H9 (cell line): ENCODE measurements at regions not wholly inside any gene's neighbourhood (a gene's known extent, or its start where the extent isn't known, plus 50 kb on each side); places are given as distances from the start of the nearest gene placed in this dataset.

Experiments used
- DNase-seq: peaks from one replicate; pipeline ENCODE4 v3.0.0-alpha.2; 2017
- H2AFZ ChIP-seq: one replicate; pipeline ENCODE4 v1.6.1; 2013; ENCODE audit warnings: mild to moderate bottlenecking, low read length, control low read depth, moderate library complexity
- H2AK5ac ChIP-seq: 2 replicates; pipeline ENCODE4 v1.6.1; 2013; ENCODE audit warnings: low read length, control low read depth, mixed read lengths; ENCODE audit not compliant: insufficient read length
- H2BK120ac ChIP-seq: one replicate; pipeline ENCODE4 v1.6.1; 2013; ENCODE audit warnings: low read depth, mild to moderate bottlenecking, low read length, control low read depth, inconsistent platforms; ENCODE audit not compliant: poor library complexity, severe bottlenecking
- H2BK12ac ChIP-seq: 2 replicates; pipeline ENCODE4 v1.6.1; 2013; ENCODE audit warnings: low read length, control low read depth, mixed read lengths, low read depth; ENCODE audit not compliant: insufficient read length
- H2BK15ac ChIP-seq: 2 replicates; pipeline ENCODE4 v1.6.1; 2013; ENCODE audit warnings: low read depth, low read length, control low read depth
- H2BK20ac ChIP-seq: one replicate; pipeline ENCODE4 v1.6.1; 2013; ENCODE audit warnings: low read depth, mild to moderate bottlenecking, low read length, control low read depth, inconsistent platforms; ENCODE audit not compliant: poor library complexity, severe bottlenecking
- H2BK5ac ChIP-seq: 2 replicates; pipeline ENCODE4 v1.6.1; 2013; ENCODE audit warnings: low read length, control low read depth, mixed read lengths; ENCODE audit not compliant: insufficient read length
- H3K14ac ChIP-seq: 2 replicates; pipeline ENCODE4 v1.6.1; 2013; ENCODE audit warnings: low read length, control low read depth; ENCODE audit not compliant: insufficient read depth
- H3K18ac ChIP-seq: 2 replicates; pipeline ENCODE4 v1.6.1; 2013; ENCODE audit warnings: low read depth, mild to moderate bottlenecking, mixed read lengths, low read length, control low read depth; ENCODE audit not compliant: insufficient read length
- H3K23ac ChIP-seq: 2 replicates; pipeline ENCODE4 v1.6.1; 2013; ENCODE audit warnings: low read length, control low read depth, mixed read lengths, low read depth; ENCODE audit not compliant: insufficient read length
- H3K23me2 ChIP-seq: 2 replicates; pipeline ENCODE4 v1.6.1; 2013; ENCODE audit warnings: low read depth, mild to moderate bottlenecking, mixed read lengths, low read length, control low read depth; ENCODE audit not compliant: insufficient read length, poor library complexity, severe bottlenecking
- H3K27ac ChIP-seq: 2 replicates; pipeline ENCODE4 v1.5.1; 2013; ENCODE audit warnings: low read length, control low read depth, mixed read lengths, low read depth; ENCODE audit not compliant: insufficient read length
- H3K27me3 ChIP-seq: 2 replicates; pipeline ENCODE4 v1.6.1; 2013; ENCODE audit warnings: low read length, control low read depth, inconsistent platforms; ENCODE audit not compliant: insufficient read depth
- H3K4ac ChIP-seq: 2 replicates; pipeline ENCODE4 v1.6.1; 2013; ENCODE audit warnings: low read depth, mild to moderate bottlenecking, control low read depth, inconsistent platforms, low read length, moderate library complexity
- H3K4me1 ChIP-seq: 2 replicates; pipeline ENCODE4 v1.6.1; 2013; ENCODE audit warnings: low read length, control low read depth, inconsistent platforms; ENCODE audit not compliant: insufficient read depth
- H3K4me2 ChIP-seq: 2 replicates; pipeline ENCODE4 v1.6.1; 2013; ENCODE audit warnings: low read length, control low read depth, mixed read lengths; ENCODE audit not compliant: insufficient read length, insufficient read depth
- H3K56ac ChIP-seq: 2 replicates; pipeline ENCODE4 v1.6.1; 2013; ENCODE audit warnings: low read depth, mild to moderate bottlenecking, mixed read lengths, low read length, control low read depth; ENCODE audit not compliant: insufficient read length
- H3K79me1 ChIP-seq: 2 replicates; pipeline ENCODE4 v1.6.1; 2013; ENCODE audit warnings: low read depth, mild to moderate bottlenecking, moderate library complexity, low read length, control low read depth, inconsistent platforms; ENCODE audit not compliant: insufficient read depth, poor library complexity, severe bottlenecking
- H3K79me2 ChIP-seq: 2 replicates; pipeline ENCODE4 v1.6.1; 2013; ENCODE audit warnings: low read length, control low read depth, inconsistent platforms; ENCODE audit not compliant: insufficient read depth
- H3K9ac ChIP-seq: 2 replicates; pipeline ENCODE4 v1.6.1; 2013; ENCODE audit warnings: low read length, control low read depth, mixed read lengths; ENCODE audit not compliant: insufficient read length; ENCODE audit errors: extremely low read depth
- H3K9me3 ChIP-seq: one replicate; pipeline ENCODE4 v1.6.1; 2013; ENCODE audit warnings: low read depth, low read length, inconsistent platforms; ENCODE audit not compliant: control insufficient read depth
- H3T11ph ChIP-seq: one replicate; pipeline ENCODE4 v1.6.1; 2013; ENCODE audit warnings: mild to moderate bottlenecking, low read length, control low read depth, inconsistent platforms
- H4K20me1 ChIP-seq: one replicate; pipeline ENCODE4 v1.6.1; 2013; ENCODE audit not compliant: control insufficient read depth, insufficient read length, insufficient read depth
- H4K5ac ChIP-seq: 2 replicates; pipeline ENCODE4 v1.6.1; 2013; ENCODE audit warnings: low read depth, mild to moderate bottlenecking, mixed read lengths, low read length, control low read depth; ENCODE audit not compliant: insufficient read length
- H4K8ac ChIP-seq: replicated peaks from 2 replicates; pipeline ENCODE4 v1.6.1; 2013; ENCODE audit warnings: low read length, control low read depth, mixed read lengths, low read depth; ENCODE audit not compliant: insufficient read length
- H4K91ac ChIP-seq: 2 replicates; pipeline ENCODE4 v1.6.1; 2013; ENCODE audit warnings: low read depth, mild to moderate bottlenecking, moderate library complexity, mixed read lengths, low read length, control low read depth; ENCODE audit not compliant: insufficient read length
- H3K27ac Mint-ChIP-seq, 3 experiments: 2 replicates in 2 of 3; 3 replicates in 1 of 3; pipeline ENCODE4 v1.8.0; 2020 to 2021; ENCODE audit warnings: mixed read lengths in 3 of 3, mild to moderate bottlenecking in 1 of 3, moderate library complexity in 1 of 3
- H3K27me3 Mint-ChIP-seq: 2 replicates; pipeline ENCODE4 v1.8.0; 2021; ENCODE audit warnings: low read depth, mild to moderate bottlenecking, moderate library complexity, mixed read lengths
- H3K36me3 Mint-ChIP-seq, 3 experiments: 2 replicates in 2 of 3; 3 replicates in 1 of 3; pipeline ENCODE4 v1.8.0; 2020 to 2021; ENCODE audit warnings: low read depth in 3 of 3, mixed read lengths in 3 of 3; ENCODE audit not compliant: insufficient read depth in 1 of 3
- H3K4me1 Mint-ChIP-seq, 2 experiments: 2 replicates each; pipeline ENCODE4 v1.8.0; 2020; ENCODE audit warnings: mixed read lengths in 2 of 2
- H3K4me3 Mint-ChIP-seq, 2 experiments: 2 replicates in 1 of 2; 3 replicates in 1 of 2; pipeline ENCODE4 v1.8.0; 2020 to 2021; ENCODE audit warnings: mild to moderate bottlenecking in 2 of 2, mixed read lengths in 2 of 2, moderate library complexity in 1 of 2
- H3K9me3 Mint-ChIP-seq, 2 experiments: 2 replicates in 1 of 2; 3 replicates in 1 of 2; pipeline ENCODE4 v1.8.0; 2020; ENCODE audit warnings: mild to moderate bottlenecking in 2 of 2, mixed read lengths in 2 of 2, moderate library complexity in 1 of 2
- CTCF ChIP-seq: fragments of 200-600 bp; sonication (generic); conservative IDR thresholded peaks from 3 replicates; pipeline ENCODE4 v1.8.0; 2021; ENCODE audit warnings: antibody characterized with exemption, mild to moderate bottlenecking
- WGBS: extraction: QIAGEN DNeasy Blood & Tissue Kit; methylation state at CpG from one replicate; pipeline ENCODE4 v1.1.7; 2013; ENCODE audit warnings: missing lambda C conversion rate, low lambda C conversion rate, mixed read lengths; ENCODE audit not compliant: insufficient read length; ENCODE audit errors: extremely low coverage; 5-methylcytosine and 5-hydroxymethylcytosine counted together

GRCh38 chr4:177696438-177696966 lies 254.3 kb upstream of the AGA start:
- no peak overlapping the region for H3T11ph ChIP-seq
- H3K14ac ChIP-seq = no peak overlapping the region
- H3K79me1 ChIP-seq = no peaks in the 10 kb centered on the region
- no peaks in the 10 kb centered on the region for H3K9me3 ChIP-seq
- no CpG with 5 or more reads among the region's 8 CpGs for WGBS
- H3K18ac ChIP-seq = no peak overlapping the region
- no peak; the same call in 2 of the 3 replicates for TF ChIP-seq CTCF
- no peak overlapping the region for H4K8ac ChIP-seq
- no peak overlapping the region for H2BK5ac ChIP-seq
- no peak overlapping the region for H3K9ac ChIP-seq
- H2AK5ac ChIP-seq = no peak overlapping the region
- H2AFZ ChIP-seq = no peak overlapping the region
- no peak overlapping the region for H3K4me2 ChIP-seq
- H3K79me2 ChIP-seq = no peaks in the 10 kb centered on the region
- H4K20me1 ChIP-seq = no peaks in the 10 kb centered on the region
- no peak overlapping the region for H3K4ac ChIP-seq
- Mint-ChIP-seq H3K27me3 (no peaks in the 10 kb centered on the region), H3K4me1 (peaks cover 5 to 7% of the 10 kb centered on the region in 2 experiments; a peak in 3 of 4 replicates), H3K36me3 (no peaks in the 10 kb centered on the region), H3K9me3 (peaks cover 0 to 2% of the 10 kb centered on the region in 2 experiments; a peak in 1 of 5 replicates), H3K4me3 (no peak overlapping the region), H3K27ac (peak overlapping the region in 2 of 3 experiments; percentile 30 to 49; a peak in 1 of 7 replicates)
- DNase-seq = peak; percentile 43
- no peak overlapping the region for H2BK20ac ChIP-seq
- H3K27ac ChIP-seq = no peak overlapping the region
- no peak overlapping the region for H4K91ac ChIP-seq
- H3K23me2 ChIP-seq = no peaks in the 10 kb centered on the region
- no peak overlapping the region for H2BK12ac ChIP-seq
- no peak overlapping the region for H2BK15ac ChIP-seq
- H3K27me3 ChIP-seq = no peaks in the 10 kb centered on the region
- H4K5ac ChIP-seq = no peak overlapping the region
- no peak overlapping the region for H3K56ac ChIP-seq
- H3K4me1 ChIP-seq = no peaks in the 10 kb centered on the region
- H3K23ac ChIP-seq = no peak overlapping the region
- no peak overlapping the region for H2BK120ac ChIP-seq
